ENCODE measurements at regions not wholly inside any gene's neighbourhood (a gene's known extent, or its start where the extent isn't known, plus 50 kb on each side); places are given as distances from the start of the nearest gene placed in this dataset.

DNA sequence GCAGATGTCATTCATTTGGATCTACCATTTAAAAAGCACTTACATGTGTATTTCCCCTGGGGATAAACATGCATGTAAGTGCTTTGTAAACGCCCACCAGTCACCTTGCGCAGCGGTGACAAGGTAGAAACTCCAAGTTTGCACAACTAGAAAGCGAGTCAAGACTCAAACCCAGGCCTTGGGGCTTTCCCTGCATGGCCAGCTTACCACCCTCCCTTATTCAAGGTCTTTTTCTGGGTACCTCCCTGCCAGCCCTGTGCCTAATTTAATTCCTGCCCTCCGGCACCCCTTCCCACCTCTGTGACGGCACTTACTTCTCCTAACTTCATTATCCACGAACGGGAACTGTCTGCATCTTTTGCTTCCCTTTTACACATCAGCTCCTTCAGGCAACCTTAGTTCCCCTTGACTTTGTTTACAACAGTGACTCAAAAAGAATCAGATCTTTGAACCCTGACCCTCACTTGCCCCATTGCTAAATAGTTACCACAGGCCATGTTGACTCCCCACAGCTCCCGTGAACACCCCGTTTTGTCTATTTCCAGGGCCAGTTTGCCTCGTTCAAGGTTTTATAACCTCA lies 138.3 kb upstream of the ETS2 start:
- TF ChIP-seq, protein P1, sequence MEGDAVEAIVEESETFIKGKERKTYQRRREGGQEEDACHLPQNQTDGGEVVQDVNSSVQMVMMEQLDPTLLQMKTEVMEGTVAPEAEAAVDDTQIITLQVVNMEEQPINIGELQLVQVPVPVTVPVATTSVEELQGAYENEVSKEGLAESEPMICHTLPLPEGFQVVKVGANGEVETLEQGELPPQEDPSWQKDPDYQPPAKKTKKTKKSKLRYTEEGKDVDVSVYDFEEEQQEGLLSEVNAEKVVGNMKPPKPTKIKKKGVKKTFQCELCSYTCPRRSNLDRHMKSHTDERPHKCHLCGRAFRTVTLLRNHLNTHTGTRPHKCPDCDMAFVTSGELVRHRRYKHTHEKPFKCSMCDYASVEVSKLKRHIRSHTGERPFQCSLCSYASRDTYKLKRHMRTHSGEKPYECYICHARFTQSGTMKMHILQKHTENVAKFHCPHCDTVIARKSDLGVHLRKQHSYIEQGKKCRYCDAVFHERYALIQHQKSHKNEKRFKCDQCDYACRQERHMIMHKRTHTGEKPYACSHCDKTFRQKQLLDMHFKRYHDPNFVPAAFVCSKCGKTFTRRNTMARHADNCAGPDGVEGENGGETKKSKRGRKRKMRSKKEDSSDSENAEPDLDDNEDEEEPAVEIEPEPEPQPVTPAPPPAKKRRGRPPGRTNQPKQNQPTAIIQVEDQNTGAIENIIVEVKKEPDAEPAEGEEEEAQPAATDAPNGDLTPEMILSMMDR (IDR thresholded peaks at IDR 0.05): no peak
- no peak for TF ChIP-seq POLR2A (IDR thresholded peaks at IDR 0.05)
